ENCODE measurements at regions not wholly inside any gene's neighbourhood (a gene's known extent, or its start where the extent isn't known, plus 50 kb on each side); places are given as distances from the start of the nearest gene placed in this dataset.

- no peak for TF ChIP-seq CTCF (conservative IDR thresholded peaks at IDR 0.05)
- Mint-ChIP-seq H3K4me1 (ENCODE audit: unreplicated experiment) (peaks cover 5% of the 10 kb centered on the region), H3K4me3 (no peak overlapping the region), H3K27me3 (no peaks in the 10 kb centered on the region), H3K27ac (no peak overlapping the region), H3K9me3 (no peaks in the 10 kb centered on the region), H3K36me3 (no peaks in the 10 kb centered on the region)
- no peak for DNase-seq (ENCODE audit: extremely low spot score, unreplicated experiment)
Measured at GRCh38 chr2:240210198-240210965, 69.9 kb upstream of the OTOS start.

- TF ChIP-seq CTCF (conservative IDR thresholded peaks at IDR 0.05) = no peak
- no peaks in the 10 kb centered on the region for H3K27me3 Mint-ChIP-seq
- no peak overlapping the region for H3K4me3 Mint-ChIP-seq
- H3K4me1 Mint-ChIP-seq (ENCODE audit: unreplicated experiment) = peaks cover 5% of the 10 kb centered on the region
- no peak overlapping the region for H3K27ac Mint-ChIP-seq
- DNase-seq (ENCODE audit: extremely low spot score, unreplicated experiment) = no peak
- H3K36me3 Mint-ChIP-seq = no peaks in the 10 kb centered on the region
- no peaks in the 10 kb centered on the region for H3K9me3 Mint-ChIP-seq
Measured at GRCh38 chr2:240211096-240211495, 70.6 kb upstream of the OTOS start.

- no peaks in the 10 kb centered on the region for H3K27me3 Mint-ChIP-seq
- H3K4me1 Mint-ChIP-seq (ENCODE audit: unreplicated experiment) = peaks cover 5% of the 10 kb centered on the region
- no peak for TF ChIP-seq CTCF (conservative IDR thresholded peaks at IDR 0.05)
- H3K36me3 Mint-ChIP-seq = no peaks in the 10 kb centered on the region
- no peaks in the 10 kb centered on the region for H3K9me3 Mint-ChIP-seq
- H3K4me3 Mint-ChIP-seq = no peak overlapping the region
- no peak for DNase-seq (ENCODE audit: extremely low spot score, unreplicated experiment)
- H3K27ac Mint-ChIP-seq = no peak overlapping the region
Measured at GRCh38 chr2:240211598-240212424, 71.4 kb upstream of the OTOS start.

GRCh38 chr2:240212425-240213225 is 72.2 kb upstream of the OTOS start:
- no peaks in the 10 kb centered on the region for H3K27me3 Mint-ChIP-seq
- H3K9me3 Mint-ChIP-seq = no peaks in the 10 kb centered on the region
- no peak for TF ChIP-seq CTCF (conservative IDR thresholded peaks at IDR 0.05)
- no peak overlapping the region for H3K27ac Mint-ChIP-seq
- no peak overlapping the region for H3K4me3 Mint-ChIP-seq
- peaks cover 5% of the 10 kb centered on the region for H3K4me1 Mint-ChIP-seq (ENCODE audit: unreplicated experiment)
- no peaks in the 10 kb centered on the region for H3K36me3 Mint-ChIP-seq
- peak; percentile 62 for DNase-seq (ENCODE audit: extremely low spot score, unreplicated experiment)

- TF ChIP-seq CTCF (conservative IDR thresholded peaks at IDR 0.05) = no peak
- H3K27me3 Mint-ChIP-seq = no peaks in the 10 kb centered on the region
- H3K4me3 Mint-ChIP-seq = no peak overlapping the region
- peaks cover 5% of the 10 kb centered on the region for H3K4me1 Mint-ChIP-seq (ENCODE audit: unreplicated experiment)
- no peaks in the 10 kb centered on the region for H3K9me3 Mint-ChIP-seq
- peak; percentile 47 for DNase-seq (ENCODE audit: extremely low spot score, unreplicated experiment)
- no peak overlapping the region for H3K27ac Mint-ChIP-seq
- no peaks in the 10 kb centered on the region for H3K36me3 Mint-ChIP-seq
Measured at GRCh38 chr2:240213226-240213475, 72.7 kb upstream of the OTOS start.

Measured in type B pancreatic cell (in vitro differentiated cells).